Hematopoietic multipotent progenitor cell treated with erythropoietin and hydrocortisone succinate and interleukin-3 and kit ligand, for 6 days (in vitro differentiated cells): ENCODE measurements at regions not wholly inside any gene's neighbourhood (a gene's known extent, or its start where the extent isn't known, plus 50 kb on each side); places are given as distances from the start of the nearest gene placed in this dataset.

Experiments
- DNase-seq: peaks from one replicate; pipeline ENCODE4 v3.0.0-alpha.2; 2015

DNA sequence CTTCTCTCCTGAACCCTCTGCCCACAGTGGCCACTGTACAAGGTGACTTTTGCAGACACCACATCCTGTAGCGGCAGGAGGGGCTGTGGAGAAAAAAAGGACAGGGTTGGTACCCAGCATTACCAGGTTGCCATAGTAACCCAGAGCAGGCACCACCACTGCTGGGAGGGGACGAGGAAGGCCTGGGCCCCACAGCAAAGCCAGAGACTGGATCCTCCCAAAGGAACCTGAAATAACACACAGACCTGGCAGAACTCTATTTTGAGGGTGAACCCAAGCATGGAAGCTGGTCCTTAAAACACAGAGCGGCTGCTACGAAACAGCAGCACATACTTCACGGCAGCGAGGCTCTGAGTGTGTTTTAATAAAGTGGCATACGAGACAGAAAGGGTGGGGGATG lies 380.6 kb downstream of the CTTN start:
- no peak for DNase-seq

- no peak for DNase-seq
Observed at GRCh38 chr11:70779433-70780245, 381.3 kb downstream of the CTTN start.

DNA sequence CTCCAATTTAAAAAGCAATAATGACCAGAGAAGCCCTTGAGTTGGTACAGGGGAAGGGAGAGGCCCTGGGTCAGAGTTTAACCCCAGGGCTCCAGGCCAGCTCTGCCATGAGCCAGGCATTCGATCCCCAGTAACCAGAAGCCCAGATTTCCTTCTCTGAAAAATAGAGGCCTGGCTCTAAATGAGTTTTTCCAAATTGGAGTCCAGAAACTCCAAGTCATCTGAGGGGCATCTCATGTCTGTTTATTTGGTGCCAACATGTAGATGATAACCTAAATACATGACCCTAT lies 381.9 kb downstream of the CTTN start:
- DNase-seq, result no peak

DNA sequence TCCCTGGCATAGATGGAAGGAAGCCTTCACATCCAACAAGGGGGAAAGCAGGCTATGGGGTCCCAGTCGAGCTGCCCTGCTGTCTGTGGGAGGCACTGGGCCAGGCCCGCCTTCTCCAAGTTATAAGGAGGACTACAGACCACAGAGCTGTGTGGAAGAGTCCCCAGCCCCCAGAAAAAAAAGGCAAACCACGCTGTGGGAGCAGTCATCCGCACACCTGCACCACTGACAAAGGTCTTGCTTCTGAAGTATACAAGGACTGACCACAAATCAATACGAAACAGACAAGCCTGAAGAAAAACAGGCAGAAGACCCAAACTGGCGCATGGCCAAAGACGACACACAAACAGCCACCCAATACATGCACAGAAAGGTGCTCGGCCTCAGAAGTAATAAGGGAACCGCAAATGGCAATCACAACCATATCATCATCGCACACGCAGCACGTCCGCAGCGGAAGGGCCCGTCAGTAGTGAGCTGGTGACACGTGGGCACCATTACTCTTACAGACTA lies 384.1 kb downstream of the CTTN start:
- no peak for DNase-seq

DNA sequence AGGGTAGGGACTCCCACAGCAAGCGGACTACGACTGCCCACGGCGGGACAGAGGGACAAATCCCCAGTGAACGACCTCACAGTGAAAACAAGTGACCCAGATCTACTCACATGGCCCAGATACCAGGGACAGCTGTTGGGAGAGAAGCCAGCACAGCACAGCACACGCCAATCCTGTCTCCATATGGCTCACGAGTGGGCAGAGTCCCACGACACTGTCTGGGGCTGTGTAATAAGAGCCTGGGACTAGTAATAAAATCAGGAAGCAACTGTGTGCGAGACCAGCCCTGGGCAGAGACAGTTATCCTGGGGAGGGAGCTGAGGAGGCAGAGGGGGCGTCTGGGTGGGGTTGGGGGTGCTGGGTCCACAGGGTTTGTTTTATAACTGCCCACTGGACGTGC lies 385.0 kb downstream of the CTTN start:
- DNase-seq, result no peak

- no peak for DNase-seq
Observed at GRCh38 chr11:70783821-70784220, 385.5 kb downstream of the CTTN start.

GRCh38 chr11:70785372-70785771 lies 387.0 kb downstream of the CTTN start:
- no peak for DNase-seq

DNA sequence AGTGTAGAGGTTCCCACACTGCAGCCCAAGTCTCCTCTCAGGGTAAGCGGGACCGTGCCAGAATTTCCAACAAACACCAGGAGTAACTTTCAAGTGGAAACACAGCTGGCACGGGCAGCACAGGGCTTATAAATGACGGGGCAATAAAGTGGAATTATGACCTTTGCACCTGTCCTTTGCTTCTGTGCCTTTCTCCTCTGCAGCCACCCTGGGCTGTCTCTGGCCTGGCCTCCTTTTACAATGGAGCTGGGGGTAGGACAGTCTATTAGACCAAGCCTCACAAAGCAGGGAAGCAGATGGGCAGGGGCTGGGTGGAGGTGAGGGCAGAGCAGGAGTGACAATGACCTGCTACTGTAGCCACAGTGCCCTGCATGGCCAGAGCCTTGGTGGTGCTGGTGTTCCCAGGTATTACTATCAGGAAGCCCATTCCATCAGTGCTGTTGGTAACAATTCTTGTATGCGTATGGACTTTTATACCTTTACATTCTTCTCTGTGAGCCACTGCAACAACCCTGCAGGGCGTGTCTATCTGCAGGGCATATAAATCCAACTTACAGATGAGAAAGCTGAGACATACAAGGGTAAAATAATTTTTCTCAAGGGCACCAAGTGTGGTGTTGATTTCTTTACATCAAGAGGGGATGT lies 387.8 kb downstream of the CTTN start:
- DNase-seq, result no peak

GRCh38 chr11:70788248-70789022 lies 390.1 kb downstream of the CTTN start:
- DNase-seq, result no peak

- no peak for DNase-seq
Observed at GRCh38 chr11:70790671-70791300, 392.5 kb downstream of the CTTN start.

DNA sequence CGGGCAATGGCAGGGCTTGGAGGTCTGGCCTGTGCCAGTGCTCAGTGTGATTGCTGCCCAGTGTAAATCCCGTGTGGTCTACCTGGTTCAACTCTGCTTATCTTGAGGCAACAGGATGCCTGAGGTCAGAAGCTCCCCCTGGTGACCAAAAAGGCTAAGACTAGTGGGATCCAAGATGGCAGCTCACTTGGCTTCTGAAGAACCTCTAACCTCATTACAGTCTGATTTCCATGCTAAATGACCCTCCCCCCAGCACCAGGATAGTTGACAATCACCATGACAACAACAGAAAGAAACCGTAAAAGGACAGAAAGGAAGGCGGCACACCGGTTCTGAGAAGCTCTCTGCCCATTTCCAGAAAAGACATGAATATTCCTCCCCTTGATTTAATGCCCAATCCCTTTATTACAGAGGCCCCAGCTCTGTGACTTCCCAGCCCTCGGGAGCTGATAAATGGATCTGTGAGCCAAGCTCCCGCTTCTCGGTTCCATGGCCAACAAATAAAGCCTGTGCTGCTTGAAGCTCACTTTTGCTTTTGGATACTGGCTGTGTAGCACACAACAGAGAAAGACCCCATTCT lies 398.4 kb downstream of the CTTN start:
- DNase-seq, result peak; percentile 7

GRCh38 chr11:70798296-70798695 lies 400.0 kb downstream of the CTTN start:
- no peak for DNase-seq

DNA sequence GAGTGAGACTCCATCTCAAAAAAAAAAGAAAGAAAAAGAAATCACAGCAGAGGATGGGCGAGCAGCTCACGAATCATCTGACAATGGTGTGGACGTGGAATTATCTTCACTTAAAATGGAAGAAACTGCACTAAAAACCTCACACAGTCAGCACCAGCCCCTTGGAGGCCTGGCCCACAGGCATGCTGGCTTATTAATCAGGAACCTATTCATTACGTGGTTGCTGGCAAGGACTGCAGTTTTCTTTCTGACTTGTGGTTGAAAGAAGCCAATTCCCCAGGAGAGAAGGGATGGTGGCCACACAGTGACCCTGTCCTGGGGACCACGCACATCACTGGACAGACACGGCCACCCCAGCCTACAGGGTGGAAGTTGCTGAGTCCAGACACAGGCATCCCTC lies 401.1 kb downstream of the CTTN start:
- no peak for DNase-seq

- DNase-seq, result no peak
Observed at GRCh38 chr11:70802185-70802584, 403.9 kb downstream of the CTTN start.

- DNase-seq, result no peak
Observed at GRCh38 chr11:70804139-70804837, 406.0 kb downstream of the CTTN start.

GRCh38 chr11:70805243-70805642 lies 406.9 kb downstream of the CTTN start:
- no peak for DNase-seq

GRCh38 chr11:70805971-70806370 lies 407.6 kb downstream of the CTTN start:
- DNase-seq, result no peak

- no peak for DNase-seq
Observed at GRCh38 chr11:70806461-70807194, 408.3 kb downstream of the CTTN start.

GRCh38 chr11:70807195-70807543 lies 408.8 kb downstream of the CTTN start:
- DNase-seq, result no peak

DNA sequence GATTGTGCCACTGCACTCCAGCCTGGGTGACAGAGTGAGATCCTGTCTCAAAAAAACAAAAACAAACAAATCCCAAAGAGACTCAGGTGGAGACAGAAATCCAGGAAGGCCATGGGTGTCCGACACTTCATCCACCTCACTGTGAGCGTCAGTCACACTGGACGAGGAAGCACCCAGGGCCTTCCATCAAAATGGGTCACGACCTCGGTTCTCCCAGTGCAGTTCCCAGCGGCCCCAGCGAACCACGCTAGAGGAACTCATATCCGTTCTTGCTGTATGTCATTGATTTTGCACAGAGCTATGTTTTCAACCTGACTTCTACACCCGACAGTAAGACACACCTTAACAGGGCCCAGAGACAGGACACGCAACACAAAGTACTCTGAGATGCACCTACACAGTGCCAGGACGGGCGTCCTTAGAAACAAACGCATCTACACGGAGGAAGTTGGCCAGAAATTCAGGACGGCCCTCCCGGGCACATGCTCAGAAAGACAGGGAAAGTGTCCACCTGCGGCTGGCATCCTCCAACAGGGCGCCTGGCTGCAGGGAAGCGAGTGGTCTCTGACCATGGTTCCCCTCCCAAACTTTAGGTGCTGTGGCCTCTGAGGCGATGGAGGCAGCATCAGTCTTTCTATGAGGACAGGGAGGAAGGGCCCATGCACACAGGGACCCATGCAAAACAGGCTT lies 410.5 kb downstream of the CTTN start:
- DNase-seq, result no peak

DNA sequence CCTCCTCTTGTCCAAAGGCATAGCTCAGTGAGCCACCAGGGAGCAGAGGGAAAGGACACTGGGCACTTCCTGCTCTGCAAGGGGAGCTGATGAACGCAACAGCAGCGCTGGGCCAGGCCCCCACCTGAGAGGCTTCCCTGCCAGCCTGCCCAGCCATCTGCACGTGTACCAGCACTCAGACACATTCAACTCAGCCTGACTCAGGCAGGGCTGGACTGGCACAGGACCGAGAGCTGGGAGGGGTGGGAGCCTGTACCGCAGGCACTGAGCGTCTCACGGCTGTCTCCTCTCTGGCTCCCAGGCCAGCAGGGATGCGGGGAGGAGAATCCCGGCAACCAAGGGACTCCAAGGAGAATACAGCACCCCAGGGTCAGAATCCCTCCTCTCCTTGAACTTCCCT lies 411.8 kb downstream of the CTTN start:
- no peak for DNase-seq
